HFF-Myc (cell line): ENCODE measurements at regions not wholly inside any gene's neighbourhood (a gene's known extent, or its start where the extent isn't known, plus 50 kb on each side); places are given as distances from the start of the nearest gene placed in this dataset.

Experiments used
- DNase-seq: peaks from one replicate; pipeline ENCODE4 v3.0.0-alpha.2; 2011; ENCODE audit warnings: low read depth; ENCODE audit errors: extremely low read depth
- H3K4me3 ChIP-seq: replicated peaks from 2 replicates; pipeline ENCODE4 v1.5.1; 2011; ENCODE audit warnings: low read depth, mild to moderate bottlenecking, control low read depth, low read length
- CTCF ChIP-seq: IDR thresholded peaks from 2 replicates; pipeline ENCODE4 v1.5.1; 2012; ENCODE audit warnings: mild to moderate bottlenecking, low read depth, low read length, control low read depth; ENCODE audit errors: missing control alignments

- TF ChIP-seq CTCF = no peak
- no peak for DNase-seq
- no peak overlapping the region for H3K4me3 ChIP-seq
These were observed 392.5 kb upstream of the DACH1 start for GRCh38 chr13:72259528-72259927.

GRCh38 chr13:72258340-72258981 lies 391.5 kb upstream of the DACH1 start:
- DNase-seq = no peak
- H3K4me3 ChIP-seq = no peak overlapping the region
- no peak for TF ChIP-seq CTCF

- no peak for DNase-seq
- H3K4me3 ChIP-seq = no peak overlapping the region
These were observed 388.9 kb upstream of the DACH1 start for GRCh38 chr13:72255908-72256307.

GRCh38 chr13:72253754-72254153 lies 386.8 kb upstream of the DACH1 start:
- DNase-seq = no peak
- no peak overlapping the region for H3K4me3 ChIP-seq
- TF ChIP-seq CTCF = no peak

More at GRCh38 chr13:72255908-72256307, 388.9 kb upstream of the DACH1 start:
- TF ChIP-seq CTCF = peak; percentile 13

GRCh38 chr13:72246396-72246795 lies 379.4 kb upstream of the DACH1 start:
- TF ChIP-seq CTCF = no peak
- DNase-seq = no peak
- H3K4me3 ChIP-seq = no peak overlapping the region

- no peak for TF ChIP-seq CTCF
These were observed 377.8 kb upstream of the DACH1 start for GRCh38 chr13:72244788-72245187.

GRCh38 chr13:72230131-72230530 lies 363.1 kb upstream of the DACH1 start:
- no peak for TF ChIP-seq CTCF
- no peak for DNase-seq
- H3K4me3 ChIP-seq = no peak overlapping the region

More at GRCh38 chr13:72244788-72245187, 377.8 kb upstream of the DACH1 start:
- DNase-seq = no peak
- H3K4me3 ChIP-seq = no peak overlapping the region
